Globus pallidus (tissue), 1 donor: ENCODE measurements at regions not wholly inside any gene's neighbourhood (a gene's known extent, or its start where the extent isn't known, plus 50 kb on each side); places are given as distances from the start of the nearest gene placed in this dataset.
A peak's percentile ranks its signal among the peaks of the same experiment; 100 is the strongest.
"Not testable (repeated sequence)": the region's sequence is repeated elsewhere in the genome, so short reads cannot be mapped to it uniquely, and the experiment has no call there.

Source experiments
- DNase-seq: peaks from one replicate; pipeline ENCODE4 v3.0.0-alpha.2; 2015; ENCODE audit warnings: low spot score

DNA sequence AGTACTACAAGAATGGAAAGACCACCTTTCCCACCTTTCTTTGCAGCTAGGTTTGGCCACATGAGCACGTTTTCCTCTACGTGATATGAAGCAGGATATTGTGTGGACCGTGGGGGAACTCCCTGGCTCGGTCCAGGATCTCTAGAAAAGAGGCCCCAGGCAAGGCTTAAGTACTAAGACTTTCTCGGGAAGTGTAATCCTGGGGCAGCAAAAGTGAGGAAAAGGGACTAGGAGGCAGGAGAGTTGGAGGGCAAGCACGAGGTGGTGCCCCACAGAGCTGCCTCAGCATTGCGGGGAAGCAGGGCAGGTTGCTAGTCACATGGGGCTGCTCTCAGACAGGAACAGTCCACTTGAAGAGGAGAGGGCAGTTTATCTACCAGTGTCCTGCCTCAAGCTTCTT lies 235.1 kb downstream of the GADD45G start:
- no peak for DNase-seq

GRCh38 chr9:89841456-89841855 lies 236.6 kb downstream of the GADD45G start:
- no peak for DNase-seq

DNA sequence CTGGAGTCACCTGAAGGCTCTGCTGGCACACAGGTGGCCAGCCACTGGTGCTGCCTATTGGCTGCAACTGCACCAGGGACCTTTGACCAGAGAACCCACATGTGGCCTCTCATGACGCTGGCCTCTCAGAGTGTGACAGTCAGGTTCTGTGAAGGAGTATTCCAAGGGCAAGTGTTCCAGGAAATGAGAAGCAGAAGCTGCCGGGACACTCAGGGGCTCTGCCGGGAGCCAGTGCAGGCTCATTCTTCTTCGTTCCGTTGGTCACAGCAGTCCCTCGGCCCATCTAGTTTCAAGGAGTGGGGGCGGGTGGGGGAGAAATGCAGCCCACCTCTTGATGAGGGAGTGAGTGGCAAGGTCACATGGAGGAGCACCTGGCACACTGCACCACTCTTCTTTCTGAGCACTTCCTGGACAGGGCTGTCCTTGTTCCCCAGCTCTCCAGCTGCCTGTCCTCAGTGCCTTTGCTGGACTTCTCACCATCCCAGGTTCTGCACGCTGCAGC lies 237.5 kb downstream of the GADD45G start:
- DNase-seq, result no peak

DNA sequence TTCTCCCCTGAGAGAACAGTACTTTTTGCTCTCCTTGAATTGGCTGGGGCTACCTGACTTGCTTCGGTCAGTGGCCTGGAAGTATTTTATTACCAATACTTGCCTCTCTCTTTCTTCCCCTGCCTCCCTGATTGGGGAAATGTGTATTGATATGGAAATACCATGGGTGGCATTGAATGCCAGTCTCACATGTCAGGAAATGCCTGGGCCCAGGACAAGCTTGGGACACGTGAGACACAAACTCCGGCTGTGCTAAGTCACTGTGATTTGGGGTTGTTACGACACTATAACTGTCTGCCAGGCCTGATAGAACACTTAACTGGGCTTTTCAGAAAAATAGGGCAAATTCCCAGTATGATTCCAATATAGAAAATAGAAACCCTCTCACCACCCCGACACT lies 238.3 kb downstream of the GADD45G start:
- no peak for DNase-seq

- DNase-seq, result no peak
These were observed 238.8 kb downstream of the GADD45G start for GRCh38 chr9:89843591-89843990.

DNA sequence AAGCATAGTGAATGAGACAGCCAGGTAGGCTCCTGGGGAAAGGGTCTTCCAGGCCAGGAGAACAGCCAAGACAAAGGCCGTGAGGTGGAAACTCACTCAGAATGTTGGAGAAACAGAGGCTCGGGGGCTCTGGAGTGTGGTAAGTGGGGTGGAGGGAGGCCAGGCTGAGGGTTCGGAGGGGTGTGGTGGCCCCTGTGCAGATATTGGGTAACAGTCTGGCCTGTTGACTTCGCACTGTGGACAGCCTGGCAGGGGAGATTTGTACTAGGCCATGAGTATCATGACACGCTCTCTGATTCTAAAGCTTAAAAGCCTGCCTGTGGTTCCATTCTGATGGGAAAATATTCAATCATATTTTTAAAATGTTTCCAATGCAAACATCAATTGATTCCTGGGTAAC lies 239.3 kb downstream of the GADD45G start:
- no peak for DNase-seq

DNA sequence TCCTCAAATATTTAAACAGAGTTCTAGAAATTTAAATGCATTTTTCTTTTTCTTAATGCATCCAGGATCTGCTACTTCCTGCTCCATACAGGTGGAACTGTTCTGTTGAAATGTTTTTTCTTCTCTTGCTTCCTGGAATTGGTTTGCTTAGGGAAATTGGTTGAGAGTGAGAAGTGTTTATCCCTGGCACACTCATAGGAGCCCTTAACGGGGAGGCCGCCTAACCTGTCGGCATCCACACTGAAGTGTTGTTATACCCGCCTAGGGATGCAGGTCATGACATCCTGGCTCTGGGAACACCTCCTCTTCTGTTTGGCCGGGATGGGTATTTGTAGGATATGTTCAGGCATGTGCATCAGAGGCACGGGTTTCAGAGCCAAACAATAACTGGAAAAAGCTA lies 239.7 kb downstream of the GADD45G start:
- no peak for DNase-seq

- no peak for DNase-seq
These were observed 240.5 kb downstream of the GADD45G start for GRCh38 chr9:89845321-89845720.

DNA sequence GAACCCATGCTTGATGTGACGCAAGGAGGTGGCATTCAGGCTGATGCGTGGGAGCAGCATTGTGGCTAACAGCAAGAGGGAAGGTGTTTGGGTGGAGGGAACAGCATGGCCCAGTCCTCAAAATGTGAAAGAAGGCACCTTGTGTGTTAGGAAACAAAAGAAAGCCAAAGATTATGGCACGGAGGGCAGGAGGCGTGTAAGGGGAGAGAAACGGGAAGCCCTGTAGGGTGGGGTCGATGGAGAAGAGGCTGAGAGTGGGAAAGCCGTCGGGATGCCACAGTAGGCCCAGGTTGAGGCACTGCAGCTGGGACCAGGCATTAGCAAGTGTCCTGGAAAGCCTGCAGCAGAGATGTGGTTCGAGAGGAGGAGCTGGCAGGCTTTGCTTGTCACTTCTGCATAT lies 241.1 kb downstream of the GADD45G start:
- DNase-seq, result no peak

GRCh38 chr9:89848060-89849040 lies 243.5 kb downstream of the GADD45G start:
- no peak for DNase-seq

- DNase-seq, result no peak
These were observed 244.3 kb downstream of the GADD45G start for GRCh38 chr9:89849096-89849495.

- no peak for DNase-seq
These were observed 245.3 kb downstream of the GADD45G start for GRCh38 chr9:89850153-89850552.

GRCh38 chr9:89850631-89851325 lies 246.0 kb downstream of the GADD45G start:
- DNase-seq, result peak; percentile 32

DNA sequence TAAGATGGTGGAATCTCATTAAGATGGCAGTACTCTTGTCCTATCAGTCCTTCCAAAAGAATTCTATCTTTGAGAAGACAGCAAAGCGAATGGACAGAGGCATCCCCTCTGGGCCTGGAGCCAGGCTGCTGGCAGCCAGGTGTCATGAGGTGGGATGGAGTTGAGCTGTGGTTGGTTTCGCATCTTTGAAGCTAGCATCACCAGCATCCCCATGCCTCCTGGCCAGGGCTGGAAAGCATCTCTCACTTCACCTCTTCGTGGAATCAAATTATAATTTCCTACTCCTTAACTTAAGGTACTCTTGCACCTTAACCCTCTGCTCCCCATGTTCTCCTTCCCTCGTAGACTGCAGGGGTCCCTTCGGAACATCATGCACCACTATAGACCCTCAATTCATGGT lies 248.3 kb downstream of the GADD45G start:
- no peak for DNase-seq

DNA sequence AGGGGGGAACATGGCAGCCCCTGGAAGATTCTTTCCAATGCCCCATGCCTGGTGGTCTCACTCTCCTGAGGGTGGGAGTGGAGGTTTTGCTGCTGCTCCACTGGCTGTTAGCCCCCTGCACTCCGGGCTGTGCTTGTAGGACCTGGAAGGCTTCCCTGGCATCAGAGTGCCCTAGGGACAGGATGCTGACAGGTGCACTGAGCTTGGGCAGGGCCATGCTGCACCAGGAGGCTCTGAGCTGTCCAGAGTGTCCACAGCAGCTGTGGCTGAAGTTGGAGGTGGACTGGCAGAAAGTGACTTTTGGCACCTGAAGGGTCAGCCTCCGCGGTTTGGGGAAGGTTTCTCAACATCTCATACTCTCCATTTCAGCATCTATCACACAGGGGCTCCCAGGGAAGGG lies 249.1 kb downstream of the GADD45G start:
- no peak for DNase-seq

GRCh38 chr9:89854715-89855475 lies 250.1 kb downstream of the GADD45G start:
- no peak for DNase-seq

- DNase-seq, result not testable (repeated sequence)
These were observed 251.5 kb downstream of the GADD45G start for GRCh38 chr9:89856296-89856695.

- DNase-seq, result not testable (repeated sequence)
These were observed 252.1 kb downstream of the GADD45G start for GRCh38 chr9:89856950-89857349.

- DNase-seq, result not testable (repeated sequence)
These were observed 255.0 kb downstream of the GADD45G start for GRCh38 chr9:89859842-89860241.

DNA sequence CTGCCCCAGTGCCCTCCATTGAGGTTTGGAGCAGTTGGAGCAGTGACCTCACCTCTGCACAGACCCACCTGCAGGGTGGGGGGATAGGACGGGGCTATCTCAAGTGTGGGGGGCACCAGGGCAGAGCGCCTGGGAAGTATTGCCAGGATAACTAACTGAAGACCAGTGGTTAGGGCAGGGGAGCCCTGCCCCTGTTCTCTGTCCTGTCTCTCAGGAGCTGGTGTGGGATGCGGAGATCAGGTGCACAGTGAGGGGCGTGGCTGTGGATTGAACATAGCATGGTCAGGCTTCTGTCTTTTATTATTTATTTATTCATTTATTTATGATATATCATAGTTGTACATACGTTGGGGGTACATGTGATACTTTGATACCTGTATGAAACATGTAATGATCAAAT lies 256.6 kb downstream of the GADD45G start:
- DNase-seq, result not testable (repeated sequence)

DNA sequence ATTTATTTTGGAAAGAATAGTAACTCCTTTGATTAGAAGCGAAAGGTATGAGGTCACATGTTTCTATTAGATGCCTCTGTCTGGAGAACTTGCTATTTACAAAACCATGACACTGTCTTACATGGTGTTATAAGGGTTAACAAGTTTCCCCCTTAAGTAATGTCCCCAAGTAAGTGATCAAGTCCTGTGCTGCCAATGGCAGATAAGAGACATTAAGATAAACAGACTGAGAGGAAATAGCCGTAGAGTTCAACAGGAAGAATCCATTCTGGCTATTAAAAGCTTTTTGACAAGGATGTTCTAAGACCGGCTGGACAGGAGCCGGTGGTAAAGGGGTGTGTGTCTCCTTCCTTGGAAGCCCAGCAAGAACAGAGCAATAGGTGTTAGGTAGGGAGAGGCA lies 257.5 kb downstream of the GADD45G start:
- DNase-seq, result no peak

DNA sequence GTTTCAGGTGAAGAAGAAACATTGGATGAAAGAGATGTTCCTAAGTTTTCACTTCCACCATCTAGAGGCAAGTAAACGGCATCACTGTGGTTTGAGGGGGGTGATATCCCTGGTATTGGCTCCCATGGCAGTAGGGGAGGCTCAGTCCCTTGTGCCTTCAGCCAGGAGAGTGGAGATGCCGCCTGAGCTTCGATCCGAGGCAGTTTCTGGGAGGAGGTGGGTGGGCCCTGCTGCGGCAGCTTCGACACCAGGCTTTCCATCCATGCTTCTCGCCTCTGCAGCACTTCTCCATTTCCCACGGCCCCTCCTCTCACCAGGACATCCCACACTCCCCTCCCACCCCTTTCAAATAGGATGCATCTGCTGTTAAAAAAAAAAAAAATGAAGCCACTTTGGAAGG lies 258.3 kb downstream of the GADD45G start:
- no peak for DNase-seq
